SK-N-MC (cell line): ENCODE measurements at regions not wholly inside any gene's neighbourhood (a gene's known extent, or its start where the extent isn't known, plus 50 kb on each side); places are given as distances from the start of the nearest gene placed in this dataset.

Source experiments
- DNase-seq: peaks from one replicate; pipeline ENCODE4 v3.0.0-alpha.2; 2011; ENCODE audit warnings: low read depth, low spot score
- H3K27ac ChIP-seq: fragments of 200-600 bp; sonication (generic); 2 replicates; pipeline ENCODE4 v1.5.1; 2016; ENCODE audit warnings: mixed run types
- H3K36me3 ChIP-seq: fragments of 200-600 bp; sonication (generic); 2 replicates; pipeline ENCODE4 v1.6.1; 2017; ENCODE audit warnings: antibody characterized with exemption, low read length, mixed read lengths; ENCODE audit not compliant: insufficient read depth
- H3K4me3 ChIP-seq: fragments of 200-600 bp; sonication (generic); 2 replicates; pipeline ENCODE4 v1.5.1; 2016
- H3K9ac ChIP-seq: fragments of 200-600 bp; sonication (generic); 2 replicates; pipeline ENCODE4 v1.8.0; 2017; ENCODE audit warnings: mixed run types, mixed read lengths; ENCODE audit not compliant: insufficient read length
- H3K9me3 ChIP-seq: fragments of 200-600 bp; sonication (generic); 2 replicates; pipeline ENCODE4 v1.6.1; 2017; ENCODE audit warnings: low read depth, mild to moderate bottlenecking, antibody characterized with exemption, low read length, moderate library complexity, mixed read lengths
- EZH2 ChIP-seq: fragments of 200-600 bp; sonication (generic); IDR thresholded peaks from one replicate; pipeline ENCODE4 v1.6.1; 2017; ENCODE audit warnings: antibody characterized with exemption
- FOXP2 ChIP-seq: optimal IDR thresholded peaks from 2 replicates; pipeline ENCODE3; 2011; ENCODE audit warnings: mild to moderate bottlenecking, moderate library complexity; ENCODE audit not compliant: insufficient read depth; ENCODE audit errors: extremely low read length, control extremely low read depth
- POLR2AphosphoS5 ChIP-seq: IDR thresholded peaks from 2 replicates; pipeline ENCODE4 v1.6.1; 2012; ENCODE audit warnings: mild to moderate bottlenecking, low read depth, low read length, borderline replicate concordance

DNA sequence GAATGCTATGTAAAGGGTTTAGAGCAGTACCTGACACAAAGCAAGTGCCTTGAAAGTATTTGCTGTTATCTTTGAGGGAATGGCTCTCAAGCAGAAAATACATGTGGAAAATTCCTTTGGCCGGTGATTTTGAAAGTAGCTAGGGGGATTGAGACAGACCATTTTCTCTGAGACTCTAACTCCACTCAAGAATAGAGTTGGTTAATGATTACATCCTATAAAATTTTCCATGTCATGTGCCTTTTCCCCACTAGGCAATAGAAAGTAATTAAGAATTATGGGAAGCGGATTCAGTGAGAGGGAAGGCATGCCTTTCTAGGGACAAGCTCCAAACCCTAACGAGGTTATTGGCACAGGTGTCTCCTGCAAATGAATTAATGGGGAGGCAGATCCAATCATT, 276.0 kb downstream of the GPATCH2 start:
- DNase-seq, result no peak
- Histone ChIP-seq H3K4me3 (no peak overlapping the region), H3K36me3 (no peaks in the 10 kb centered on the region), H3K9me3 (no peaks in the 10 kb centered on the region), H3K9ac (no peak overlapping the region), H3K27ac (no peak overlapping the region)
- TF ChIP-seq EZH2 (no peak), FOXP2 (no peak), POLR2AphosphoS5 (no peak)

DNA sequence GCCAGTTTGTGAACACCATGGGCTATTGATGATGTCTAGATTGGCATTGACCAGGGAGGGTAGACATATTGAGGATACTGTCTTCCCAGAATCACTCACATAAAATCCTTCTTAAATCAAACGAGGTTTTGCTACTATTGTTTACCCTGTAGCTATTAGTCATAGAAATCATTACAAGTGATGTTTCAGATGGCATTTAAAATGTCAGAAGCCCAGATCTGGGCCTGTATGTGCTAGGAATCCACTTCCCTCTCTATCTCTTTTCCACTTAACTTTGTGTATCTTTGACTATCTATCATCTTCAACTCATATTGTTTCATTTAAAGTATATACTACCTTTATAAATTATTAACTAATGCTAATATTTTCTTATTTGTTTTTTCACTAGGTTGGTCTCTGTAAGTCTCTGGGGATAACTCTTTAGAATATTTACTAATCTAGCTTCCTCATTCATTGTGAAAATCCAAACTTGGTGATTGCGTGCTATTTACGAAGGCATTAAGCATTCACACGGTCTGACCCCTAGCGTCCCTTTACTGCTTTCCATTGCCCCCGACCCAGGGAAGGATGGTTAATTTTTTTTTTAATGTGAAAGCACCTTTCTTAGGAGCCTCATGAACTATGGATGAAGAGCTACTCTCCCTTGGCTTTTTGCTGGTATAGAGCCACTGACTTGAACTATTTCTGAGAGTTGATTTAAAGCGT, 281.8 kb downstream of the GPATCH2 start:
- Histone ChIP-seq H3K4me3 (no peak overlapping the region), H3K27ac (no peak overlapping the region), H3K36me3 (no peaks in the 10 kb centered on the region), H3K9me3 (no peaks in the 10 kb centered on the region), H3K9ac (no peak overlapping the region)
- DNase-seq, result no peak
- TF ChIP-seq POLR2AphosphoS5, result no peak
- no peak for TF ChIP-seq EZH2
- TF ChIP-seq FOXP2, result no peak

DNA sequence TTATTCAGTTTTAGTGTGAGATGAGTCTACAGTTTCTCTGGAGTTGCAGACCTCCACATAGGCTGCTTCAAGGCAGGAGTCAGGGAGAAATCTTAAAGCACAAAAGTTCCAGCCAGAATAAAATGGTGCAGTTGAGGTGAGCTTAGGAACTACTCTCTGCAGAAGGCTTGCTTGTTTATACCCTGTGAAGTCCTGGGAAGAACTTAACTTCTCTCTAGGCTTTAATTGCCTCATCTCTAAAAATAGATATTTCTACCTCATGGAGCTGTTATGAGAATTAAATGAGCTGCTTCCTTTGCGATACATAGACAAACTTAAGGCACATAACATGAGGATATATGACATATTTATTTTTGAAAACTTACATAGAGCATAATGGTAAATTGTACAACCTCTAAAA, 286.2 kb downstream of the GPATCH2 start:
- DNase-seq, result no peak
- Histone ChIP-seq H3K4me3 (no peak overlapping the region), H3K27ac (no peak overlapping the region), H3K36me3 (no peaks in the 10 kb centered on the region), H3K9ac (no peak overlapping the region), H3K9me3 (no peaks in the 10 kb centered on the region)
- no peak for TF ChIP-seq EZH2
- TF ChIP-seq POLR2AphosphoS5, result no peak
- TF ChIP-seq FOXP2, result no peak

DNA sequence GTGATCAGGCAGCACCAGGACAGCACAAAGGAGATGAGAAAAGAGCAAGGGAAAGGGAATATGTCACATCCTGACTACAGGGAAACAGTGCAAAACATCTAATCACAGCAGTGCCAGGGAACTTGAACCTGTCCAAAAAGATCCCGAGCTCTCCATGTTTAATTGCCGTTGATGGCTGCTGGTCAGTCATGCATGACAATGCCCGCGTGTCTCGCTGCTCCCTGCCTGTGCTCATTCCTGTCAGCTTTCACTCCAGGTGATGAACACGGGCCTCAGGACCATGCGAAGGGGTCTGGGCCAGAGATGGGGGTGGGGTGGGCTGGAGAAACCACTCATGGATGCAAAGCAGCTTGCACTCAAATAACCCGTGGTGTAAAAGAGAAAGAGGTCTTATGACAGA, 287.0 kb downstream of the GPATCH2 start:
- H3K27ac ChIP-seq, result no peak overlapping the region
- no peak for DNase-seq
- H3K36me3 ChIP-seq, result no peaks in the 10 kb centered on the region
- H3K9ac ChIP-seq, result no peak overlapping the region
- no peaks in the 10 kb centered on the region for H3K9me3 ChIP-seq
- TF ChIP-seq EZH2, result no peak
- no peak for TF ChIP-seq POLR2AphosphoS5
- TF ChIP-seq FOXP2, result no peak
- no peak overlapping the region for H3K4me3 ChIP-seq

DNA sequence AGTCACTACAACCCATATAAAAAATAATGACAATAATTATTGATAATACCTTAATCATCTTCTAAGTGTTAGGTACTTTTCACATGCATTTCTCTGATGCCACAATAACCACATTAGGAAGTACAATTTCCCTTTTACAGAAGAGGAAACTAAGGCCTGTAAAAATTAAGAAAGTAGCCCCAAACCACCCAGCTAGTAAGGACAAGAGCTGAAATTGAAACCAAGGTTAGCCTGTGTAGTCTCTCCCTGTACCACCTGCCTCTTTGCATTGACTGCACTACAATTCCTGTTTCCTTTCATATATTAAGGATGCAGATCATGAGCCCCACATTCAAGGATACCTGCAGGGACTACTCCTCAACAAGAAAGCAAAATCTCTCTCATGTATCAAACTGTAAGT, 288.8 kb downstream of the GPATCH2 start:
- H3K9me3 ChIP-seq, result no peaks in the 10 kb centered on the region
- no peak for DNase-seq
- no peak overlapping the region for H3K9ac ChIP-seq
- no peak overlapping the region for H3K27ac ChIP-seq
- no peak overlapping the region for H3K4me3 ChIP-seq
- TF ChIP-seq POLR2AphosphoS5 (no peak), FOXP2 (no peak), EZH2 (no peak)
- no peaks in the 10 kb centered on the region for H3K36me3 ChIP-seq

DNA sequence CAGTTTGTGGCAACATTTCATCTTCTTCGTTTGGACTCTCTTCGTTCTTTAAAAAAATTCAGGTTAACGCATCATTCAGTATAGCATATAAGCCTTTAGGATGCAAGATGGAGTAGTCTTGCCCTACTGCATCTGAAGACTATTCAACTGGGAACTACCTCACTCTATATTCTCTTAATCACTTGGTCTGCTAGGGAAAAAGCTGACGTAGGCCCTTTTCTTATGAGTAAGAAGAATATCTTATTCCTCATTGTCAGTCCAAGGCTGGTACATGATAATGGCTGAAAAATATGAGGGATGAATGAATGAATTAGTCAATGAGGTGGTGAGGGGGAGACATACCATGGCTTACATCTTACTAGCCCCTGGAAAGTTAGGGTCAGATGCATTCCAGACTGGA, 294.2 kb downstream of the GPATCH2 start:
- H3K9ac ChIP-seq, result no peak overlapping the region
- H3K36me3 ChIP-seq, result no peaks in the 10 kb centered on the region
- no peak overlapping the region for H3K4me3 ChIP-seq
- no peaks in the 10 kb centered on the region for H3K9me3 ChIP-seq
- H3K27ac ChIP-seq, result no peak overlapping the region
- no peak for TF ChIP-seq EZH2
- no peak for TF ChIP-seq POLR2AphosphoS5
- TF ChIP-seq FOXP2, result no peak
- no peak for DNase-seq

DNA sequence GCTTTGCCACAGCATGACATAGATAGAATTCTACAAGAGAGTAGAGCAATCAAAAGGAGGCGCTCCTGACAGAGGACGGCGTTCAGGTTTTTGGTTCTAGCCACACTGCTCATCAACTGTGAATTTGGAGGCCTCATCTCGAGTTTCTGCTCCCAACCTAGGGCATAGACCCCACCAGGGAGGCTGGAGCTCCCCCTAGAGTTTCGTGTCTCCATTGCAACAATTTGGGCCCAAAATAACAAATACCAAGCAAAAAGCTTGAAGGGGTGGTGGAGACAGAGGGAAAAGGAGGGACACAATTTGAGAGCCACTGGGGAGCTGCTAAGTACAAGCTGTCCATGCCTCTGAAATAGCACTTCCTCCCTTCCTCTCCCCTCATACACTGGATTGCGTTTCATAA, 297.0 kb downstream of the GPATCH2 start:
- Histone ChIP-seq H3K4me3 (no peak overlapping the region), H3K9ac (no peak overlapping the region), H3K27ac (no peak overlapping the region), H3K36me3 (no peaks in the 10 kb centered on the region), H3K9me3 (no peaks in the 10 kb centered on the region)
- no peak for TF ChIP-seq POLR2AphosphoS5
- no peak for TF ChIP-seq FOXP2
- TF ChIP-seq EZH2, result no peak
- DNase-seq, result no peak

DNA sequence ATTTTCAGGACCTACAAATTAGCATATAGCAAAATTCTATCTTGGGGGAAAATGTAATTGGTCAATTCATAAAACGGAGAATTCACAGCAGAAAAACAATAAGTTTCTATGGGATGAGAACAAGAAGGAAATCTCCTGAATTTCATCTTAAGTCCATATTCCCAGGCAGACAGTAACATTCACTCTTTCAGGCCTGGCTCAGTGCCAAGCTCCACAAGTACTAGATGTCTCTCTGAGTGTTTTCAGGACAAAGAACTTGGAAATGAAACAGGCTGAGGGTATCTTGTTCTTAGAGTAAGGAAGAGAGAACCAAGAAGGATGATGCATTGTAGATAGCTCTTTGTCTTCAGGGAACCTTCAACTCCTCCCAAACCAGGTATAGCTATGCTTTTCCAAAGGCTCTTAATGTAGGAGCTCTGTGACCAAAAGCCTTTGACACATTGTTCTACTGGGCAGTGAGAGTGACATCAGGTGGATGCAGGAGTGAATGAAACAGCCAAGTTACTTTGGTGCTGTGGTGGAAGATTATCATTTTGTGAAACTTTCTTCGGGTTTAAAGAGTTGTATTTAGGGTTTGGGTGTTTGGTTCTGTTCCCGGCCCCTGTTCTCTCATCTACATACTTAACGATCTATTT, 298.3 kb downstream of the GPATCH2 start:
- no peaks in the 10 kb centered on the region for H3K9me3 ChIP-seq
- no peak overlapping the region for H3K27ac ChIP-seq
- TF ChIP-seq EZH2 (no peak), POLR2AphosphoS5 (no peak), FOXP2 (no peak)
- DNase-seq, result no peak
- H3K9ac ChIP-seq, result no peak overlapping the region
- no peak overlapping the region for H3K4me3 ChIP-seq
- H3K36me3 ChIP-seq, result no peaks in the 10 kb centered on the region

DNA sequence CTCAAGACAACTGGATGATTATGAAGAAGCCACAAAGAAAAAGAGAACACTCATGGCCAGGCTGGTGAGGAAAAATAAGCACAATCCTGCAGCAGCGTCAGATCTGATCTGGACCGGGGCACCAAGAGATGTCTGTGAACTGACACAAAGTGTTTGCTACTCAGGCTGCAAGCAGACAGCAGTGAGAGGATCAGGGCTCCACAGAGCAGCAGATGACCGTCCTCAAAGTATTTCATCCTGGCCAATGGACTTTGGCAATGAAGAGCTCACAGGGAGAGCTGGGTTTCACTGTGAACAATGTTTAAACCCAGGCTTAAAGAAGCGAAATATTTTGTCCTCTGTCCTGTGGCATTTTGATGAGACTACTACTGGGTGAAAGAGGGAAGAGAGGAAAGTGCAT, 299.2 kb downstream of the GPATCH2 start:
- no peak overlapping the region for H3K27ac ChIP-seq
- no peak for DNase-seq
- no peak overlapping the region for H3K4me3 ChIP-seq
- no peak overlapping the region for H3K9ac ChIP-seq
- no peaks in the 10 kb centered on the region for H3K9me3 ChIP-seq
- no peaks in the 10 kb centered on the region for H3K36me3 ChIP-seq
- TF ChIP-seq POLR2AphosphoS5 (no peak), FOXP2 (no peak), EZH2 (no peak)
